ENCODE measurements at regions not wholly inside any gene's neighbourhood (a gene's known extent, or its start where the extent isn't known, plus 50 kb on each side); places are given as distances from the start of the nearest gene placed in this dataset.
A peak's percentile ranks its signal among the peaks of the same experiment; 100 is the strongest.

DNA sequence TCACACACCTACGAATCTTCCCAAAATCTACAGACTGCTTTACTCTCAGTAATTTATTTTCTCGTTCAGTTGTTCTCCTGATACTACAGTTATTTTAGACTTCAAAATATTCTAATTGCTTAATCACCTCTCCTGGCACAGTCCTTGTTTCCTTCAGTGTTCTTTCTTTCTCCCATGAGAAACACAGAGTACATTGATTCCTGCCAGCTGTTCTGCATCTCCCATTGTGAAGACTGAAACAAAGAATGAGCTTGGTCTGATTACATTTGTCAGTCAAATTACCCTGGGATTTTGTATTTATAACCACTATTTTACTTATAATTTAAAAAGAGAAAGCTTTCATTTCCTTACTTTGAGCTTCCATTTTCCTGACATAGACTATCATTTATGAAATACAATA is 63.9 kb upstream of the TANK start:
- H3K9me3 ChIP-seq (ENCODE audit: low read depth, low read length, poor library complexity, severe bottlenecking): no peaks in the 10 kb centered on the region
- BruUV-seq (replicated peaks): no TSS peak
- H3K27ac ChIP-seq (ENCODE audit: low read depth, low read length, poor library complexity, severe bottlenecking): no peak overlapping the region
- POLR2A ChIA-PET (ENCODE audit: low non-redundant PET): no interaction called here
- intact Hi-C loops (cut with micrococcal nuclease; ENCODE audit: unreplicated experiment): no loop called here
- DNase-seq (ENCODE audit: low spot score): peak; percentile 61
- H3K27me3 ChIP-seq (replicated peaks; ENCODE audit: insufficient read depth, low read depth, low read length, poor library complexity): no peaks in the 10 kb centered on the region
- H3K36me3 ChIP-seq (ENCODE audit: insufficient read depth, low read length, poor library complexity, severe bottlenecking): no peaks in the 10 kb centered on the region
- CTCF ChIA-PET: no interaction called here
- TF ChIP-seq, protein P1, sequence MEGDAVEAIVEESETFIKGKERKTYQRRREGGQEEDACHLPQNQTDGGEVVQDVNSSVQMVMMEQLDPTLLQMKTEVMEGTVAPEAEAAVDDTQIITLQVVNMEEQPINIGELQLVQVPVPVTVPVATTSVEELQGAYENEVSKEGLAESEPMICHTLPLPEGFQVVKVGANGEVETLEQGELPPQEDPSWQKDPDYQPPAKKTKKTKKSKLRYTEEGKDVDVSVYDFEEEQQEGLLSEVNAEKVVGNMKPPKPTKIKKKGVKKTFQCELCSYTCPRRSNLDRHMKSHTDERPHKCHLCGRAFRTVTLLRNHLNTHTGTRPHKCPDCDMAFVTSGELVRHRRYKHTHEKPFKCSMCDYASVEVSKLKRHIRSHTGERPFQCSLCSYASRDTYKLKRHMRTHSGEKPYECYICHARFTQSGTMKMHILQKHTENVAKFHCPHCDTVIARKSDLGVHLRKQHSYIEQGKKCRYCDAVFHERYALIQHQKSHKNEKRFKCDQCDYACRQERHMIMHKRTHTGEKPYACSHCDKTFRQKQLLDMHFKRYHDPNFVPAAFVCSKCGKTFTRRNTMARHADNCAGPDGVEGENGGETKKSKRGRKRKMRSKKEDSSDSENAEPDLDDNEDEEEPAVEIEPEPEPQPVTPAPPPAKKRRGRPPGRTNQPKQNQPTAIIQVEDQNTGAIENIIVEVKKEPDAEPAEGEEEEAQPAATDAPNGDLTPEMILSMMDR (conservative IDR thresholded peaks at IDR 0.05; ENCODE audit: low read depth, low read length): no peak
- no peak for TF ChIP-seq EZH2 (IDR thresholded peaks at IDR 0.05; ENCODE audit: borderline replicate concordance, low read depth, low read length, poor library complexity, severe bottlenecking)
- H3K4me1 ChIP-seq (ENCODE audit: insufficient read depth, low read length, poor library complexity, severe bottlenecking): peaks cover 28% of the 10 kb centered on the region
- H3K4me3 ChIP-seq (ENCODE audit: low read depth, low read length, poor library complexity, severe bottlenecking): no peak overlapping the region

DNA sequence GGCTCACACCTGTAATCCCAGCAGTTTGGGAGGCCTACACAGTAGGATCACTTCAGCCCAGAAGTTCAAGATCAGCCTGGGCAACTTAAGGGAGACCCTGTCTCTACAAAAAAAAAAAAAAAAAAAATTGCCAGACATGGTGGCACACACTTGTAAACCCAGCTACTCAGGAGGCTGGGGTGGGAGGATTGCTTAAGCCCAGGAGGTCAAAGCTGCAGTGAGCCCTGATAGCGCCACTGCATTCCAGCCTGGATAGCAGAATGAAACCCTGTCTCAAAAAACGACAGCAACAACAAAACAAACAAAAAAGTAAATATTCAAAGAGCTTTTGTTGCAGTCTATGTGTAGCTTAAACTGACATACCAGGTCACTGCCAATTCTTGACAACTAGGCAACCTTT is 63.1 kb upstream of the TANK start:
- H3K4me1 ChIP-seq (ENCODE audit: insufficient read depth, low read length, poor library complexity, severe bottlenecking): peaks cover 37% of the 10 kb centered on the region
- no peak for DNase-seq (ENCODE audit: low spot score)
- H3K36me3 ChIP-seq (ENCODE audit: insufficient read depth, low read length, poor library complexity, severe bottlenecking): no peaks in the 10 kb centered on the region
- no peaks in the 10 kb centered on the region for H3K9me3 ChIP-seq (ENCODE audit: low read depth, low read length, poor library complexity, severe bottlenecking)
- TF ChIP-seq, protein P1 (conservative IDR thresholded peaks at IDR 0.05; ENCODE audit: low read depth, low read length): no peak
- no peak for TF ChIP-seq EZH2 (IDR thresholded peaks at IDR 0.05; ENCODE audit: borderline replicate concordance, low read depth, low read length, poor library complexity, severe bottlenecking)
- intact Hi-C loops (cut with micrococcal nuclease; ENCODE audit: unreplicated experiment): no loop called here
- H3K4me3 ChIP-seq (ENCODE audit: low read depth, low read length, poor library complexity, severe bottlenecking): no peak overlapping the region
- H3K27me3 ChIP-seq (replicated peaks; ENCODE audit: insufficient read depth, low read depth, low read length, poor library complexity): no peaks in the 10 kb centered on the region
- no TSS peak for BruUV-seq (replicated peaks)
- CTCF ChIA-PET: no interaction called here
- H3K27ac ChIP-seq (ENCODE audit: low read depth, low read length, poor library complexity, severe bottlenecking): no peak overlapping the region
- POLR2A ChIA-PET (ENCODE audit: low non-redundant PET): no interaction called here

DNA sequence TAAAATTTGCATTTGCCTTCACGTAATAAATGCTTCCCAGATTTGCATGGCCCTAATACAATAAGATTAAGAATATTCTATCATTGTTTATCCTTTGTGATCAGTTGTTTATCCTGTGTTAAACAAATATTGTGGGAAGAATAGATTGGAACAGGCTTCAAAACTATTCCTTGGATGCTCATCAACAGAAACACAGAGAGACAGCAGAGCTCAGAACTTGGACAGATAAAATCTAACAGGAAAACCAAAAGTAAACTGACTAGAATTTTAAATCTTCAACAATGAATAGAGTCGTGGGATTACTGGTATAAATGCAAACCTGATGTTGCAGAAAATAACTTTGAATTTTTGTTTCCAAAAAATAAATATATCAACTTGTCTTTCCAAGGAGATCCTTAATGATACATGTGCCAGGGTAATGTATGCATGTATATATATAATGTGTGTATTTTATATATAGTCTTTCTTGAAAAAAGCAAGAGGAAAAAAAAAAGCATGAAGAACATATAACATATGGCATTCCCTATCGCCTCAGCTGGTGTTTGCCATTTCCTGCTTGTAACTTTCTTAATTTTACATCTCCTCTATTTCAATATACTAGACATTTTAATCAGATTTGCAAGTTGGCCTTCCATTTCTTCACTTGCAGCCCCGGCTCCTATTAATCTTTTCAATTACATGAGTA is 59.9 kb upstream of the TANK start:
- TF ChIP-seq EZH2 (IDR thresholded peaks at IDR 0.05; ENCODE audit: borderline replicate concordance, low read depth, low read length, poor library complexity, severe bottlenecking): no peak
- TF ChIP-seq, protein P1 (conservative IDR thresholded peaks at IDR 0.05; ENCODE audit: low read depth, low read length): no peak
- Histone ChIP-seq H3K4me1 (ENCODE audit: insufficient read depth, low read length, poor library complexity, severe bottlenecking) (peaks cover 48% of the 10 kb centered on the region), H3K9me3 (ENCODE audit: low read depth, low read length, poor library complexity, severe bottlenecking) (no peaks in the 10 kb centered on the region), H3K27me3 (replicated peaks; ENCODE audit: insufficient read depth, low read depth, low read length, poor library complexity) (no peaks in the 10 kb centered on the region), H3K27ac (ENCODE audit: low read depth, low read length, poor library complexity, severe bottlenecking) (no peak overlapping the region), H3K36me3 (ENCODE audit: insufficient read depth, low read length, poor library complexity, severe bottlenecking) (no peaks in the 10 kb centered on the region), H3K4me3 (ENCODE audit: low read depth, low read length, poor library complexity, severe bottlenecking) (no peak overlapping the region)
- intact Hi-C loops (cut with micrococcal nuclease; ENCODE audit: unreplicated experiment): no loop called here
- POLR2A ChIA-PET (ENCODE audit: low non-redundant PET): no interaction called here
- no TSS peak for BruUV-seq (replicated peaks)
- CTCF ChIA-PET: no interaction called here
- peak; percentile 46 for DNase-seq (ENCODE audit: low spot score)
